WTC11 (cell line): ENCODE measurements at regions not wholly inside any gene's neighbourhood (a gene's known extent, or its start where the extent isn't known, plus 50 kb on each side); places are given as distances from the start of the nearest gene placed in this dataset.

Experiments used
- ATAC-seq: fragments of 200-7000 bp; cut with Tn5 transposase; 2 replicates; pipeline ENCODE4 v1.10.0; 2021; ENCODE audit warnings: mild to moderate bottlenecking, moderate library complexity
- CTCF ChIA-PET: fragments of 300-600 bp; sonication (Branson Sonifier 250); formaldehyde crosslinking; loops from one replicate; lab custom pipeline; 2021; ENCODE audit warnings: antibody characterized with exemption; lab: Charles Lee
- POLR2A ChIA-PET: fragments of 350-600 bp; sonication (Branson Sonifier 250); formaldehyde crosslinking; loops from one replicate; lab custom pipeline; 2021; ENCODE audit warnings: antibody characterized with exemption; lab: Charles Lee
- DNase-seq: peaks from one replicate; pipeline ENCODE4 v3.0.0; 2021; ENCODE audit warnings: low spot score
- H3K27ac Mint-ChIP-seq: 2 replicates; pipeline ENCODE4 v1.8.0; 2021; ENCODE audit warnings: mixed read lengths
- H3K27me3 Mint-ChIP-seq: 2 replicates; pipeline ENCODE4 v1.8.0; 2021; ENCODE audit warnings: low read depth, mild to moderate bottlenecking, moderate library complexity, mixed read lengths
- H3K36me3 Mint-ChIP-seq: 2 replicates; pipeline ENCODE4 v1.8.0; 2021; ENCODE audit warnings: mixed read lengths
- H3K4me1 Mint-ChIP-seq: 2 replicates; pipeline ENCODE4 v1.8.0; 2022; ENCODE audit warnings: mixed read lengths
- H3K4me3 Mint-ChIP-seq: 2 replicates; pipeline ENCODE4 v1.8.0; 2021; ENCODE audit warnings: mild to moderate bottlenecking, moderate library complexity, mixed read lengths
- H3K9me3 Mint-ChIP-seq: 2 replicates; pipeline ENCODE4 v1.8.0; 2021; ENCODE audit warnings: mixed read lengths
- ARID4B ChIP-seq: sonication (generic); formaldehyde crosslinking; IDR thresholded peaks from 2 replicates; pipeline ENCODE4 v1.8.0; 2023; ENCODE audit warnings: missing genetic modification reagents, mild to moderate bottlenecking, borderline replicate concordance
- CREB1 ChIP-seq: sonication (generic); formaldehyde crosslinking; IDR thresholded peaks from 2 replicates; pipeline ENCODE4 v1.8.0; 2023; ENCODE audit warnings: mild to moderate bottlenecking, missing genetic modification reagents
- EMX1 ChIP-seq: fragments of 250-450 bp; sonication (Bioruptor Pico); IDR thresholded peaks from 2 replicates; pipeline ENCODE4 v1.8.0; 2021; ENCODE audit warnings: mild to moderate bottlenecking
- ETV6 ChIP-seq: sonication (generic); formaldehyde crosslinking; IDR thresholded peaks from 2 replicates; pipeline ENCODE4 v1.8.1; 2022; ENCODE audit warnings: mild to moderate bottlenecking, missing genetic modification reagents
- GTF2I ChIP-seq: fragments of 250-450 bp; sonication (Bioruptor Pico); conservative IDR thresholded peaks from 2 replicates; pipeline ENCODE4 v1.4.0; 2021; ENCODE audit warnings: mild to moderate bottlenecking
- JUN ChIP-seq: sonication (generic); formaldehyde crosslinking; IDR thresholded peaks from 2 replicates; pipeline ENCODE4 v1.8.0; 2023; ENCODE audit warnings: mild to moderate bottlenecking, missing genetic modification reagents
- MYBL2 ChIP-seq: sonication (generic); formaldehyde crosslinking; IDR thresholded peaks from 2 replicates; pipeline ENCODE4 v1.8.1; 2023; ENCODE audit warnings: mild to moderate bottlenecking, moderate library complexity, missing genetic modification reagents
- NFYB ChIP-seq: sonication (generic); formaldehyde crosslinking; conservative IDR thresholded peaks from 2 replicates; pipeline ENCODE4 v1.8.0; 2022; ENCODE audit warnings: low read depth, missing genetic modification reagents
- NR1H2 ChIP-seq: sonication (generic); formaldehyde crosslinking; IDR thresholded peaks from 2 replicates; pipeline ENCODE4 v1.9.0; 2021; ENCODE audit warnings: mild to moderate bottlenecking, moderate library complexity, missing genetic modification reagents
- ZBTB21 ChIP-seq: sonication (generic); formaldehyde crosslinking; IDR thresholded peaks from 2 replicates; pipeline ENCODE4 v1.8.1; 2023; ENCODE audit warnings: mild to moderate bottlenecking, missing genetic modification reagents, borderline replicate concordance
- ZNF121 ChIP-seq: sonication (generic); formaldehyde crosslinking; IDR thresholded peaks from 2 replicates; pipeline ENCODE4 v1.8.0; 2023; ENCODE audit warnings: missing genetic modification reagents
- ZNF671 ChIP-seq: fragments of 250-450 bp; sonication (Bioruptor Pico); IDR thresholded peaks from 2 replicates; pipeline ENCODE4 v1.8.0; 2021; ENCODE audit warnings: mild to moderate bottlenecking

- DNase-seq (no peak), ATAC-seq (no peak)
- Mint-ChIP-seq H3K9me3 (peaks cover 20% of the 10 kb centered on the region), H3K27ac (no peak overlapping the region; the same call in 1 of the 2 replicates), H3K36me3 (peaks cover 13% of the 10 kb centered on the region), H3K4me3 (no peak overlapping the region), H3K27me3 (peaks cover 11% of the 10 kb centered on the region), H3K4me1 (peaks cover 33% of the 10 kb centered on the region)
- ChIA-PET CTCF (interaction anchor here (1.6 kb wide), 1 partner anchor 384 kb away, joined by 6 read pairs; no protein-coding TSS in a partner anchor), POLR2A (no interaction called here)
- TF ChIP-seq ETV6 (CRISPR knock-in tag) (no peak), ZNF671 (no peak), ZBTB21 (CRISPR knock-in tag) (no peak), ZNF121 (CRISPR knock-in tag) (no peak), MYBL2 (no peak), CREB1 (CRISPR knock-in tag) (no peak), NR1H2 (CRISPR knock-in tag) (no peak), ARID4B (CRISPR knock-in tag) (no peak)
Measured at GRCh38 chr16:73216932-73217331, 169.0 kb upstream of the ZFHX3 start.

GRCh38 chr16:73215678-73216377, 167.9 kb upstream of the ZFHX3 start:
- Mint-ChIP-seq H3K4me3 (no peak overlapping the region), H3K27ac (no peak overlapping the region), H3K9me3 (peaks cover 20% of the 10 kb centered on the region), H3K4me1 (peaks cover 33% of the 10 kb centered on the region), H3K36me3 (peaks cover 13% of the 10 kb centered on the region), H3K27me3 (peaks cover 11% of the 10 kb centered on the region)
- no peak for ATAC-seq
- no peak for DNase-seq
- ChIA-PET POLR2A (no interaction called here), CTCF (interaction anchor here (1.0 to 1.1 kb wide), 2 partner anchors 153 to 220 kb away, joined by 3 read pairs; no protein-coding TSS in a partner anchor)
- no peak for TF ChIP-seq JUN (CRISPR knock-in tag)
- TF ChIP-seq GTF2I (CRISPR knock-in tag): 0 out of 2 replicates have a peak, but pooled peaks have one; percentile 42

- ChIA-PET CTCF (interaction anchor here (0.6 to 1.8 kb wide), 7 partner anchors 112 to 680 kb away, joined by 3 to 9 read pairs (median 3); no protein-coding TSS in a partner anchor), POLR2A (interaction anchor here (0.6 to 0.7 kb wide), 3 partner anchors 25 to 1589 kb away, joined by 3 to 5 read pairs (median 4); no protein-coding TSS in a partner anchor)
- DNase-seq (no peak), ATAC-seq (peak; percentile 47; the same call in 1 of the 2 replicates)
- Mint-ChIP-seq H3K4me1 (peaks cover 33% of the 10 kb centered on the region), H3K4me3 (no peak overlapping the region), H3K27me3 (peaks cover 11% of the 10 kb centered on the region), H3K36me3 (peaks cover 13% of the 10 kb centered on the region), H3K27ac (no peak overlapping the region; the same call in 1 of the 2 replicates), H3K9me3 (peaks cover 20% of the 10 kb centered on the region)
- TF ChIP-seq EMX1 (CRISPR knock-in tag) (0 out of 2 replicates have a peak, but pooled peaks have one; percentile 58), NFYB (CRISPR knock-in tag) (no peak)
Measured at GRCh38 chr16:73214825-73215677, 167.1 kb upstream of the ZFHX3 start.
